Neuronal stem cell (in vitro differentiated cells): ENCODE measurements at regions not wholly inside any gene's neighbourhood (a gene's known extent, or its start where the extent isn't known, plus 50 kb on each side); places are given as distances from the start of the nearest gene placed in this dataset.

Source experiments
- DNase-seq: peaks from one replicate; pipeline ENCODE4 v3.0.0-alpha.2; 2013; ENCODE audit warnings: low spot score
- H2AFZ ChIP-seq: one replicate; pipeline ENCODE4 v1.6.1; 2013; ENCODE audit warnings: mild to moderate bottlenecking, low read length, inconsistent platforms
- H2AK5ac ChIP-seq: 2 replicates; pipeline ENCODE4 v1.6.1; 2013; ENCODE audit warnings: low read depth, mild to moderate bottlenecking, inconsistent platforms, low read length, moderate library complexity, mixed read lengths
- H2BK120ac ChIP-seq: 2 replicates; pipeline ENCODE4 v1.6.1; 2013; ENCODE audit warnings: low read depth, mild to moderate bottlenecking, inconsistent platforms, low read length, moderate library complexity, mixed read lengths
- H2BK12ac ChIP-seq: one replicate; pipeline ENCODE4 v1.6.1; 2013; ENCODE audit warnings: low read length, inconsistent platforms
- H2BK15ac ChIP-seq: 2 replicates; pipeline ENCODE4 v1.6.1; 2013; ENCODE audit warnings: mild to moderate bottlenecking, low read length, inconsistent platforms, mixed read lengths
- H2BK5ac ChIP-seq: one replicate; pipeline ENCODE4 v1.6.1; 2013; ENCODE audit warnings: inconsistent platforms, mild to moderate bottlenecking, low read length, moderate library complexity
- H3K14ac ChIP-seq: one replicate; pipeline ENCODE4 v1.6.1; 2013; ENCODE audit warnings: low read length, inconsistent platforms
- H3K18ac ChIP-seq: 2 replicates; pipeline ENCODE4 v1.6.1; 2013; ENCODE audit warnings: low read length, inconsistent platforms
- H3K23ac ChIP-seq: 2 replicates; pipeline ENCODE4 v1.6.1; 2013; ENCODE audit warnings: low read depth, mild to moderate bottlenecking, mixed read lengths, low read length, inconsistent platforms; ENCODE audit not compliant: poor library complexity
- H3K27ac ChIP-seq: replicated peaks from 3 replicates; pipeline ENCODE4 v1.5.1; 2013; ENCODE audit warnings: low read length, inconsistent platforms
- H3K27me3 ChIP-seq, 3 experiments: 2 replicates each; pipeline ENCODE4 v1.6.1; 2013; ENCODE audit warnings: low read length in 3 of 3, mild to moderate bottlenecking in 2 of 3, inconsistent platforms in 1 of 3, low read depth in 1 of 3, mixed read lengths in 1 of 3, moderate library complexity in 1 of 3; ENCODE audit not compliant: control insufficient read depth in 3 of 3, insufficient read depth in 3 of 3
- H3K36me3 ChIP-seq, 2 donors: replicated peaks in 1 of 2; 2 replicates each; pipeline ENCODE4 v1.6.1; 2013; ENCODE audit warnings: low read length in 2 of 2; ENCODE audit not compliant: control insufficient read depth in 2 of 2, insufficient read depth in 2 of 2
- H3K4ac ChIP-seq: 2 replicates; pipeline ENCODE4 v1.6.1; 2013; ENCODE audit warnings: inconsistent platforms, mild to moderate bottlenecking, low read length, moderate library complexity
- H3K4me1 ChIP-seq, 2 donors: 1 replicate in 1 of 2; 2 replicates in 1 of 2; pipeline ENCODE4 v1.6.1; 2013; ENCODE audit warnings: low read length in 2 of 2, low read depth in 1 of 2; ENCODE audit not compliant: control insufficient read depth in 2 of 2, insufficient read depth in 1 of 2
- H3K4me2 ChIP-seq: one replicate; pipeline ENCODE4 v1.6.1; 2013; ENCODE audit warnings: mild to moderate bottlenecking, low read length, inconsistent platforms; ENCODE audit not compliant: insufficient read depth, poor library complexity, severe bottlenecking
- H3K4me3 ChIP-seq, 2 donors: 2 replicates each; pipeline ENCODE4 v1.5.1; 2013; ENCODE audit warnings: low read length in 2 of 2, mild to moderate bottlenecking in 2 of 2, inconsistent platforms in 1 of 2, moderate library complexity in 1 of 2
- H3K79me1 ChIP-seq: one replicate; pipeline ENCODE4 v1.6.1; 2013; ENCODE audit warnings: low read depth, mild to moderate bottlenecking, inconsistent platforms, low read length, moderate library complexity
- H3K9ac ChIP-seq: one replicate; pipeline ENCODE4 v1.6.1; 2013; ENCODE audit warnings: mild to moderate bottlenecking, low read depth, low read length, inconsistent platforms; ENCODE audit not compliant: poor library complexity
- H3K9me3 ChIP-seq, 2 donors: replicated peaks in 1 of 2; 2 replicates each; pipeline versions ENCODE3 to v1.6.1; 2013; ENCODE audit warnings: low read length in 2 of 2, mild to moderate bottlenecking in 2 of 2, inconsistent platforms in 1 of 2, low read depth in 1 of 2, mixed read lengths in 1 of 2, moderate library complexity in 1 of 2; ENCODE audit not compliant: control insufficient read depth in 2 of 2, insufficient read depth in 1 of 2
- H4K8ac ChIP-seq: one replicate; pipeline ENCODE4 v1.6.1; 2013; ENCODE audit warnings: low read depth, mild to moderate bottlenecking, inconsistent platforms, low read length, moderate library complexity
- H4K91ac ChIP-seq: one replicate; pipeline ENCODE4 v1.6.1; 2013; ENCODE audit warnings: low read length, low read depth, mild to moderate bottlenecking, inconsistent platforms; ENCODE audit not compliant: poor library complexity
- WGBS, 2 donors: extraction: QIAGEN DNeasy Blood & Tissue Kit; methylation state at CpG; one replicate each; pipeline ENCODE4 v1.1.7; 2013; ENCODE audit warnings: missing lambda C conversion rate in 2 of 2, mixed read lengths in 1 of 2; ENCODE audit not compliant: insufficient read length in 2 of 2, insufficient replicate concordance in 1 of 2; ENCODE audit errors: extremely low coverage in 2 of 2; 5-methylcytosine and 5-hydroxymethylcytosine counted together

DNA sequence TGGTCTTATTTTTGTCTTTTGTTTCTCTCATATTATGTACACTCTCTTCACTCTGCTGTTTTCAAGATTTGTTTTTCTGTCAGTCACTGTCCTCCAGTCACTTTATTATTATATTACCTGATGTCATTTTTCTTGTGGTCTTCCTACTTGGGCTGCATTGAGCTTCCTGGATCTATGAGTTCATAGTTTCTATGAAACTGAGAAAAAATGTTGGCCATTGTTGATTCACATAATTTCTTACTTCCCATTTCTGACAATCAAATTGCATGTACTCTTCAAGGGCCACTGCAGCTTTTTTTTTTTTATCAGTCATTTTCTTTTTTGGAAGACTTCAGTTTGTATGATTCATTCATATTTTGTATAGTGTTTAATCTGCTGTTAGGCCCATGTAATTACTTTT, 1180.6 kb upstream of the GBE1 start:
- H4K91ac ChIP-seq: no peak overlapping the region
- no peak overlapping the region for H2BK120ac ChIP-seq
- H3K79me1 ChIP-seq: no peaks in the 10 kb centered on the region
- H3K4ac ChIP-seq: no peak overlapping the region
- H2BK15ac ChIP-seq: no peak overlapping the region
- DNase-seq: no peak
- H3K9ac ChIP-seq: no peak overlapping the region
- H4K8ac ChIP-seq: no peak overlapping the region
- no peak overlapping the region for H2AK5ac ChIP-seq
- no peaks in the 10 kb centered on the region for H3K4me1 ChIP-seq
- no peak overlapping the region for H3K14ac ChIP-seq
- no peak overlapping the region for H3K4me3 ChIP-seq
- no peak overlapping the region for H2BK12ac ChIP-seq
- no peak overlapping the region for H3K27ac ChIP-seq
- no peak overlapping the region for H2AFZ ChIP-seq
- H2BK5ac ChIP-seq: no peak overlapping the region
- no peaks in the 10 kb centered on the region for H3K27me3 ChIP-seq
- H3K4me2 ChIP-seq: no peak overlapping the region
- H3K9me3 ChIP-seq: peaks cover 0 to 8% of the 10 kb centered on the region in 2 donors
- H3K23ac ChIP-seq: no peak overlapping the region
- H3K18ac ChIP-seq: no peak overlapping the region
- H3K36me3 ChIP-seq: no peaks in the 10 kb centered on the region

DNA sequence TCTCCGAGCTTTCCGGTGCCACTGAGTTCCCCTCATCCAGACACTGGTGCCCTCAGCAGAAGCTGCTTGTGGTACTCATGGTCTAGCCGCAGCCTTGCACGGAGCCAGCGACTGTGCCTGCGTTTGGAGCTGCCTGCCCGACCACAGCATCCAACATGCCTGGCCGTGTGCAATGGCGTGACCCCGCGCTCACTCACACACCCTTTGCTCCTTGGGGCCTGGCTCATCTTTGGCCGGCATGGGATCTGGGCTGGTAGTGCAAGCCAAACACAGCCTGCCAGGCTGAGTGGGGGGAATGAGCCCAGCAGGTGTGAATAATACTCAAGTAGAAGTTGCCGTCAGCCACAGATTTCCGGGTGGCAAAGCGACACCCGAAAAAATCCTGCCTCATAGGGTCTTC, 1178.7 kb upstream of the GBE1 start:
- H3K18ac ChIP-seq: peak overlapping the region; percentile 38
- no peak overlapping the region for H2AFZ ChIP-seq
- no peaks in the 10 kb centered on the region for H3K27me3 ChIP-seq
- no peak overlapping the region for H3K9ac ChIP-seq
- H3K4me2 ChIP-seq: no peak overlapping the region
- H3K23ac ChIP-seq: no peak overlapping the region
- H4K8ac ChIP-seq: no peak overlapping the region
- no peak overlapping the region for H3K27ac ChIP-seq
- no peak overlapping the region for H3K4ac ChIP-seq
- H2BK12ac ChIP-seq: no peak overlapping the region
- no peak for DNase-seq
- H2BK15ac ChIP-seq: no peak overlapping the region
- no peak overlapping the region for H2BK120ac ChIP-seq
- H3K14ac ChIP-seq: no peak overlapping the region
- H2AK5ac ChIP-seq: no peak overlapping the region
- H4K91ac ChIP-seq: no peak overlapping the region
- H3K36me3 ChIP-seq: no peaks in the 10 kb centered on the region
- H3K4me3 ChIP-seq: peak overlapping the region in 1 of 2 donors; percentile 3
- no peaks in the 10 kb centered on the region for H3K79me1 ChIP-seq
- H3K4me1 ChIP-seq: no peaks in the 10 kb centered on the region
- no CpG with 5 or more reads among the region's 16 CpGs for WGBS, 2 donors
- H2BK5ac ChIP-seq: no peak overlapping the region
- peaks cover 0 to 8% of the 10 kb centered on the region in 2 donors for H3K9me3 ChIP-seq

DNA sequence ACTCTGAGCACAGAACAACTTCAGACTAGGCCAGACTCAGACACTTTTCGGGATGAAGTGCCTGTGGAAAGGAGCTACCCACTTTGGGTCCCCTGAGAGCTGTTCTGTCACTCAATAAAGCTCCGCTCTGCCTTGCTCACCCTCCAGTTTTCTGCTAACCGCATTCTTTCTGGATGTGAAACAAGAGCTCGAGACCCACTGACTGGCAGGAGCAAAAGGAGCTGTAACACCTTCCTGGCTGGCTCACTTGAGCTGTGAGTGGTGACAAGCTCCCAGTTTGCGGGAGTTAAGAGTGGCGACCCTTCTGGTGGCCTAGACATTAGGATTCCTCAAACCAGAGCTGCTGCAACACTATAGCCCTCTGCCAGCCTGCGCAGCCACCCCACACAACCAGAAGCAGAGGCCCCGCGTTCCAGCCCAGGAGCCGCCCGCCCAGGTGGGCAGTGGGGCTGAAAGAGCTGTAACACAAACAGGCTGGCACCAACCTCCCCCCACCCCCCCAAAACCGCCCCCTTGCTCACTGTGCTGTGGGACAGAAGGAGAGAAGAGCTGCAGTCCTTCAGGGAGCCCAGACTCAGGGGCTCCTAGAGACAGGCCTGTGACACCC, 1178.1 kb upstream of the GBE1 start:
- no peak overlapping the region for H2AK5ac ChIP-seq
- no peak for DNase-seq
- WGBS, 2 donors: no CpG with 5 or more reads among the region's 12 CpGs

DNA sequence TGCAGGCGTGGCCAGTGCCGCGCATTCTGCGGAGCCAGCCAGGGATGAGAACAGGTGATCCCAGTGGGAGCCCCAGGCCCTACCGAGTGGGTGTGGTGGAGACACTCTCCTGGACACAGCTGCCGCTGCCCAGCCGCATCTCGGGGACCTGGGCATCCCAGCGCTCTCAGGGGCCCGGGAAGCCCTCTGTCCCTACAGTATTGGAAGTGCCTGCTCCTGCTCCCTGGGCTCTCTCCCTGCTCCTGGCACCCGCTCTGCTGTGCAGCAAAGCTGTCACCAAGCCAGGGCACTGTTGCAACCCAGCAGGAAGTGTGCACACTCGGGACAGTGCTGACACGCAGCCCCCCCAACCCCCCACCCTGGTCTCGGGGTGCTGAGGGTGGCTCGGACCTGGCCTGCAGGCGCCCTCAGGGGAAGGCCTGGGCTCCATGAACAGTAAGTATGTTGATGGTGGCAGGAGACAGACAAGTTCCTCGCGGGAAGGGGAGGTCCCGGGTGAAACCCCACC, 1177.4 kb upstream of the GBE1 start:
- Histone ChIP-seq H2BK12ac (no peak overlapping the region), H3K23ac (no peak overlapping the region), H2AK5ac (no peak overlapping the region), H2BK120ac (no peak overlapping the region), H3K9ac (no peak overlapping the region), H3K4me1 (no peaks in the 10 kb centered on the region), H3K36me3 (no peaks in the 10 kb centered on the region), H3K4ac (no peak overlapping the region), H3K27ac (no peak overlapping the region), H2BK5ac (no peak overlapping the region), H4K91ac (no peak overlapping the region), H3K18ac (no peak overlapping the region), H3K4me3 (no peak overlapping the region), H2BK15ac (no peak overlapping the region), H3K9me3 (peaks cover 0 to 8% of the 10 kb centered on the region in 2 donors), H3K14ac (no peak overlapping the region), H3K4me2 (no peak overlapping the region), H3K79me1 (no peaks in the 10 kb centered on the region), H2AFZ (no peak overlapping the region), H3K27me3 (no peaks in the 10 kb centered on the region), H4K8ac (no peak overlapping the region)
- no CpG with 5 or more reads among the region's 19 CpGs for WGBS, 2 donors
- DNase-seq: no peak

More for the DNA sequence above, 1178.1 kb upstream of the GBE1 start:
- H4K8ac ChIP-seq: no peak overlapping the region
- H3K9ac ChIP-seq: no peak overlapping the region
- no peak overlapping the region for H2BK5ac ChIP-seq
- no peak overlapping the region for H3K23ac ChIP-seq
- peak overlapping the region; percentile 49 for H2AFZ ChIP-seq
- no peak overlapping the region for H3K18ac ChIP-seq
- no peaks in the 10 kb centered on the region for H3K27me3 ChIP-seq
- H2BK15ac ChIP-seq: no peak overlapping the region
- no peak overlapping the region for H3K4ac ChIP-seq
- H3K36me3 ChIP-seq: no peaks in the 10 kb centered on the region
- H3K9me3 ChIP-seq: peaks cover 0 to 8% of the 10 kb centered on the region in 2 donors
- H3K79me1 ChIP-seq: no peaks in the 10 kb centered on the region
- no peak overlapping the region for H4K91ac ChIP-seq
- no peak overlapping the region for H3K4me2 ChIP-seq
- no peak overlapping the region for H3K27ac ChIP-seq
- H3K4me3 ChIP-seq: no peak overlapping the region
- no peak overlapping the region for H2BK120ac ChIP-seq
- no peak overlapping the region for H2BK12ac ChIP-seq
- H3K14ac ChIP-seq: no peak overlapping the region
- H3K4me1 ChIP-seq: no peaks in the 10 kb centered on the region
